Liver (tissue), 8 donors: ENCODE measurements at regions not wholly inside any gene's neighbourhood (a gene's known extent, or its start where the extent isn't known, plus 50 kb on each side); places are given as distances from the start of the nearest gene placed in this dataset.

Source experiments
- DNase-seq: peaks from one replicate; pipeline ENCODE4 v3.0.0-alpha.2; 2017; ENCODE audit warnings: low spot score
- H3K27ac ChIP-seq, 2 donors: one replicate each; pipeline ENCODE4 v1.7.0; 2013; ENCODE audit warnings: inconsistent platforms in 2 of 2, low read length in 2 of 2, control low read depth in 1 of 2, low read depth in 1 of 2, mild to moderate bottlenecking in 1 of 2
- H3K27me3 ChIP-seq, 4 donors: one replicate each; pipeline versions ENCODE4 v1.6.1 to v1.7.0; 2013; ENCODE audit warnings: low read length in 3 of 4, inconsistent platforms in 1 of 4, mild to moderate bottlenecking in 1 of 4, moderate library complexity in 1 of 4; ENCODE audit not compliant: control insufficient read depth in 4 of 4, insufficient read depth in 4 of 4
- H3K36me3 ChIP-seq, 4 donors: one replicate each; pipeline versions ENCODE4 v1.6.1 to v1.7.0; 2013; ENCODE audit warnings: low read length in 3 of 4, mild to moderate bottlenecking in 3 of 4, low read depth in 1 of 4, moderate library complexity in 1 of 4; ENCODE audit not compliant: control insufficient read depth in 4 of 4, insufficient read depth in 3 of 4
- H3K4me1 ChIP-seq, 4 donors: one replicate each; pipeline versions ENCODE4 v1.6.1 to v1.7.0; 2013; ENCODE audit warnings: low read length in 3 of 4, mild to moderate bottlenecking in 3 of 4, moderate library complexity in 1 of 4; ENCODE audit not compliant: control insufficient read depth in 4 of 4, insufficient read depth in 4 of 4
- H3K4me3 ChIP-seq, 3 donors: one replicate each; pipeline versions ENCODE4 v1.6.1 to v1.7.0; 2013; ENCODE audit warnings: low read length in 3 of 3, control low read depth in 1 of 3, low read depth in 1 of 3, mild to moderate bottlenecking in 1 of 3
- H3K9ac ChIP-seq, 2 donors: one replicate each; pipeline ENCODE4 v1.7.0; 2013; ENCODE audit warnings: low read length in 2 of 2, mild to moderate bottlenecking in 2 of 2, moderate library complexity in 2 of 2, control low read depth in 1 of 2, low read depth in 1 of 2
- H3K9me3 ChIP-seq, 4 donors: one replicate each; pipeline versions ENCODE4 v1.6.1 to v1.7.0; 2013; ENCODE audit warnings: low read length in 3 of 4; ENCODE audit not compliant: control insufficient read depth in 4 of 4
- EGR1 ChIP-seq, 2 donors: IDR thresholded peaks; 2 replicates each; pipeline ENCODE4 v1.6.1; 2016 to 2018; ENCODE audit warnings: antibody characterized with exemption in 2 of 2, low read depth in 2 of 2
- FOXA1 ChIP-seq: IDR thresholded peaks from 2 replicates; pipeline ENCODE4 v1.6.1; 2016; ENCODE audit warnings: antibody characterized with exemption
- FOXA2 ChIP-seq: IDR thresholded peaks from 2 replicates; pipeline ENCODE4 v1.6.1; 2016; ENCODE audit warnings: antibody characterized with exemption
- GABPA ChIP-seq, 2 donors: IDR thresholded peaks in 1 of 2; conservative IDR thresholded peaks in 1 of 2; 2 replicates each; pipeline ENCODE4 v1.6.1; 2016; ENCODE audit warnings: antibody characterized with exemption in 2 of 2, mild to moderate bottlenecking in 1 of 2, moderate library complexity in 1 of 2
- HNF4A ChIP-seq, 2 donors: conservative IDR thresholded peaks; 2 replicates each; pipeline ENCODE4 v1.6.1; 2016; ENCODE audit warnings: antibody characterized with exemption in 2 of 2, mild to moderate bottlenecking in 2 of 2
- HNF4G ChIP-seq: IDR thresholded peaks from 2 replicates; pipeline ENCODE4 v1.6.1; 2016; ENCODE audit warnings: antibody characterized with exemption
- JUND ChIP-seq, 2 donors: IDR thresholded peaks; 2 replicates each; pipeline ENCODE4 v1.6.1; 2016; ENCODE audit warnings: antibody characterized with exemption in 2 of 2
- NR2F2 ChIP-seq: IDR thresholded peaks from 2 replicates; pipeline ENCODE4 v1.6.1; 2016; ENCODE audit warnings: antibody characterized with exemption
- RAD21 ChIP-seq, 2 donors: IDR thresholded peaks; 2 replicates each; pipeline ENCODE4 v1.6.1; 2016; ENCODE audit warnings: antibody characterized with exemption in 2 of 2, mild to moderate bottlenecking in 2 of 2
- RXRA ChIP-seq, 2 donors: IDR thresholded peaks; 2 replicates each; pipeline ENCODE4 v1.6.1; 2017 to 2018; ENCODE audit warnings: antibody characterized with exemption in 2 of 2, mild to moderate bottlenecking in 1 of 2
- SP1 ChIP-seq: IDR thresholded peaks from 2 replicates; pipeline ENCODE4 v1.6.1; 2018; ENCODE audit warnings: antibody characterized with exemption, mild to moderate bottlenecking
- TAF1 ChIP-seq: conservative IDR thresholded peaks from 2 replicates; pipeline ENCODE4 v1.6.1; 2016; ENCODE audit warnings: antibody characterized with exemption, mild to moderate bottlenecking
- YY1 ChIP-seq: IDR thresholded peaks from 2 replicates; pipeline ENCODE4 v1.6.1; 2016; ENCODE audit warnings: antibody characterized with exemption, mild to moderate bottlenecking
- WGBS: extraction: QIAGEN DNeasy Blood & Tissue Kit; methylation state at CpG from one replicate; pipeline ENCODE4 v1.1.7; 2013; 5-methylcytosine and 5-hydroxymethylcytosine counted together
- TF ChIP-seq, protein P1 (sequence below): IDR thresholded peaks from 2 replicates; pipeline ENCODE4 v1.6.1; 2016; ENCODE audit warnings: antibody characterized with exemption
- TF ChIP-seq, protein P2 (sequence below): IDR thresholded peaks from 2 replicates; pipeline ENCODE4 v1.6.1; 2016; ENCODE audit warnings: antibody characterized with exemption
- TF ChIP-seq, protein P3 (sequence below): fragments of 150-350 bp; IDR thresholded peaks from 2 replicates; pipeline ENCODE4 v1.5.1; 2017; ENCODE audit warnings: improper control_type of control experiment, low read depth, low read length; ENCODE audit not compliant: missing input control
- TF ChIP-seq, protein P4 (sequence below): IDR thresholded peaks from 2 replicates; pipeline ENCODE4 v1.6.1; 2016; ENCODE audit warnings: antibody characterized with exemption, mild to moderate bottlenecking
- TF ChIP-seq, protein P5 (sequence below): IDR thresholded peaks from 2 replicates; pipeline ENCODE4 v1.6.1; 2016; ENCODE audit warnings: antibody characterized with exemption
- donor health status: healthy.
- donor health status: healthy.
- donor health status: healthy.
- donor health status: healthy.
- donor health status: healthy.

DNA sequence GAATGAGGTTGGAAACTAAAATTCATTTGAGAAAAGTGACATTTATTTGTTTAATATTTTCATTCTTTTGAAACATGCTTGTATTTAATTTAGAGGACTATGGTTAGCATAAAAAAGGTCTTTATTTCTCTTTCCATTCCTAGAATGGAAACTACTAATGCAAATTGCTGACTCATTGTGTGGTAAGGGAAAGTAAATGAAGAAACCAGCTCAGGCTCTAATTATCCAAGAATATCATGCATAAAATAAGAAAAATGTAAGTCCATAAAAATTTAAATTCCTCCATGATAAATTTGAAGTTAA lies 777.0 kb upstream of the SLITRK1 start (continued):
- TF ChIP-seq, protein P1, sequence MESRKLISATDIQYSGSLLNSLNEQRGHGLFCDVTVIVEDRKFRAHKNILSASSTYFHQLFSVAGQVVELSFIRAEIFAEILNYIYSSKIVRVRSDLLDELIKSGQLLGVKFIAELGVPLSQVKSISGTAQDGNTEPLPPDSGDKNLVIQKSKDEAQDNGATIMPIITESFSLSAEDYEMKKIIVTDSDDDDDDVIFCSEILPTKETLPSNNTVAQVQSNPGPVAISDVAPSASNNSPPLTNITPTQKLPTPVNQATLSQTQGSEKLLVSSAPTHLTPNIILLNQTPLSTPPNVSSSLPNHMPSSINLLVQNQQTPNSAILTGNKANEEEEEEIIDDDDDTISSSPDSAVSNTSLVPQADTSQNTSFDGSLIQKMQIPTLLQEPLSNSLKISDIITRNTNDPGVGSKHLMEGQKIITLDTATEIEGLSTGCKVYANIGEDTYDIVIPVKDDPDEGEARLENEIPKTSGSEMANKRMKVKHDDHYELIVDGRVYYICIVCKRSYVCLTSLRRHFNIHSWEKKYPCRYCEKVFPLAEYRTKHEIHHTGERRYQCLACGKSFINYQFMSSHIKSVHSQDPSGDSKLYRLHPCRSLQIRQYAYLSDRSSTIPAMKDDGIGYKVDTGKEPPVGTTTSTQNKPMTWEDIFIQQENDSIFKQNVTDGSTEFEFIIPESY, result no peak
- TF ChIP-seq RAD21 (IDR thresholded peaks at IDR 0.05), result no peak
- TF ChIP-seq, protein P2, sequence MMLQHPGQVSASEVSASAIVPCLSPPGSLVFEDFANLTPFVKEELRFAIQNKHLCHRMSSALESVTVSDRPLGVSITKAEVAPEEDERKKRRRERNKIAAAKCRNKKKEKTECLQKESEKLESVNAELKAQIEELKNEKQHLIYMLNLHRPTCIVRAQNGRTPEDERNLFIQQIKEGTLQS, result no peak
- TF ChIP-seq FOXA1, result no peak
- TF ChIP-seq RXRA (IDR thresholded peaks at IDR 0.05), result no peak

DNA sequence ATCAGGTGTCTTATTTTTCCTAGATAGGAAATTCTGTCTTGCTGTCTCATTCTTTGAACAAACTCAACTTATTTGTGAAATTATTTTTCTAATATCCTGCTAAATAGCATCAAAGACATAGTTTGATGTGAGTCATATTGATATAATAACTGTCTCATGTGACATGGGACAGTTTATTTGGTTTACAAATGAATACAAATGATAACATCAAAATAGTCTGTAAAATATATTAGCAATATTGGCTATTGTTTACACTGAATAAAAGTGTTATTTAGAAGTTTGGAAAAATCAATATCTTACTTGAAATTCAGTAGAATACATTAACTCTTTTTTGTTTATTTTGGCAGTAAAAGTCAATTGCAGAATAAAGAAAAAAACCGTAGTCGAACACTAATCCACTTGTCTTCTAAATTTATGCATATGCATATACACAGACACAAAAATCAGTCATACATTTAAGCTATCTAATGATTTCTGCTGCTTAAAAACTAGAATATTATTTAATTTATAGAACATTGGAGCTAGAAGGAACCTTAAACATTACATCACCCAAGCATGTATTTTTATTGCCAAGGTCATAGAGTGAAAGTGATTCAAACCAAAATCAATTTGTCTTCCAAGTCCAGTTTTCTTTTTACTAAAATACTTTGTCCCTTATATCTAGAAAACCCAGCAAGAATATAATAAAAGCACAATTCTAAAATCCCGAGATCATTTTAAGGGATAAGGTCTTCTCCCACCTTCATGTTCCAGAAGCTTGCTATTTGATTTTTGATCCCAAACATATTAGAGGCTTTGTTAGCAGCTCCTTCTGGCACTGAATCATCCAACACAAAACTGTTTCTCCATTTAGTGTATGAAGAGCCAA lies 776.5 kb upstream of the SLITRK1 start:
- no peak overlapping the region for H3K9ac ChIP-seq
- 52% methylated on average over 3 of the region's 3 CpGs for WGBS
- TF ChIP-seq JUND (IDR thresholded peaks at IDR 0.05) (no peak), HNF4G (no peak), SP1 (no peak), RAD21 (IDR thresholded peaks at IDR 0.05) (no peak), FOXA2 (no peak), EGR1 (IDR thresholded peaks at IDR 0.05; ENCODE audit: low read depth in 2 of 2) (no peak), NR2F2 (no peak), YY1 (no peak), FOXA1 (no peak), RXRA (IDR thresholded peaks at IDR 0.05) (no peak), HNF4A (conservative IDR thresholded peaks at IDR 0.05) (no peak), TAF1 (no peak), GABPA (IDR thresholded peaks at IDR 0.05 in 1 of 2, conservative IDR thresholded peaks at IDR 0.05 in 1 of 2) (no peak)
- TF ChIP-seq, protein P1, result no peak
- TF ChIP-seq, protein P3, sequence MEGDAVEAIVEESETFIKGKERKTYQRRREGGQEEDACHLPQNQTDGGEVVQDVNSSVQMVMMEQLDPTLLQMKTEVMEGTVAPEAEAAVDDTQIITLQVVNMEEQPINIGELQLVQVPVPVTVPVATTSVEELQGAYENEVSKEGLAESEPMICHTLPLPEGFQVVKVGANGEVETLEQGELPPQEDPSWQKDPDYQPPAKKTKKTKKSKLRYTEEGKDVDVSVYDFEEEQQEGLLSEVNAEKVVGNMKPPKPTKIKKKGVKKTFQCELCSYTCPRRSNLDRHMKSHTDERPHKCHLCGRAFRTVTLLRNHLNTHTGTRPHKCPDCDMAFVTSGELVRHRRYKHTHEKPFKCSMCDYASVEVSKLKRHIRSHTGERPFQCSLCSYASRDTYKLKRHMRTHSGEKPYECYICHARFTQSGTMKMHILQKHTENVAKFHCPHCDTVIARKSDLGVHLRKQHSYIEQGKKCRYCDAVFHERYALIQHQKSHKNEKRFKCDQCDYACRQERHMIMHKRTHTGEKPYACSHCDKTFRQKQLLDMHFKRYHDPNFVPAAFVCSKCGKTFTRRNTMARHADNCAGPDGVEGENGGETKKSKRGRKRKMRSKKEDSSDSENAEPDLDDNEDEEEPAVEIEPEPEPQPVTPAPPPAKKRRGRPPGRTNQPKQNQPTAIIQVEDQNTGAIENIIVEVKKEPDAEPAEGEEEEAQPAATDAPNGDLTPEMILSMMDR, result no peak
- TF ChIP-seq, protein P4, sequence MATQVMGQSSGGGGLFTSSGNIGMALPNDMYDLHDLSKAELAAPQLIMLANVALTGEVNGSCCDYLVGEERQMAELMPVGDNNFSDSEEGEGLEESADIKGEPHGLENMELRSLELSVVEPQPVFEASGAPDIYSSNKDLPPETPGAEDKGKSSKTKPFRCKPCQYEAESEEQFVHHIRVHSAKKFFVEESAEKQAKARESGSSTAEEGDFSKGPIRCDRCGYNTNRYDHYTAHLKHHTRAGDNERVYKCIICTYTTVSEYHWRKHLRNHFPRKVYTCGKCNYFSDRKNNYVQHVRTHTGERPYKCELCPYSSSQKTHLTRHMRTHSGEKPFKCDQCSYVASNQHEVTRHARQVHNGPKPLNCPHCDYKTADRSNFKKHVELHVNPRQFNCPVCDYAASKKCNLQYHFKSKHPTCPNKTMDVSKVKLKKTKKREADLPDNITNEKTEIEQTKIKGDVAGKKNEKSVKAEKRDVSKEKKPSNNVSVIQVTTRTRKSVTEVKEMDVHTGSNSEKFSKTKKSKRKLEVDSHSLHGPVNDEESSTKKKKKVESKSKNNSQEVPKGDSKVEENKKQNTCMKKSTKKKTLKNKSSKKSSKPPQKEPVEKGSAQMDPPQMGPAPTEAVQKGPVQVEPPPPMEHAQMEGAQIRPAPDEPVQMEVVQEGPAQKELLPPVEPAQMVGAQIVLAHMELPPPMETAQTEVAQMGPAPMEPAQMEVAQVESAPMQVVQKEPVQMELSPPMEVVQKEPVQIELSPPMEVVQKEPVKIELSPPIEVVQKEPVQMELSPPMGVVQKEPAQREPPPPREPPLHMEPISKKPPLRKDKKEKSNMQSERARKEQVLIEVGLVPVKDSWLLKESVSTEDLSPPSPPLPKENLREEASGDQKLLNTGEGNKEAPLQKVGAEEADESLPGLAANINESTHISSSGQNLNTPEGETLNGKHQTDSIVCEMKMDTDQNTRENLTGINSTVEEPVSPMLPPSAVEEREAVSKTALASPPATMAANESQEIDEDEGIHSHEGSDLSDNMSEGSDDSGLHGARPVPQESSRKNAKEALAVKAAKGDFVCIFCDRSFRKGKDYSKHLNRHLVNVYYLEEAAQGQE, result no peak
- TF ChIP-seq, protein P5, sequence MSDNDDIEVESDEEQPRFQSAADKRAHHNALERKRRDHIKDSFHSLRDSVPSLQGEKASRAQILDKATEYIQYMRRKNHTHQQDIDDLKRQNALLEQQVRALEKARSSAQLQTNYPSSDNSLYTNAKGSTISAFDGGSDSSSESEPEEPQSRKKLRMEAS, result no peak
- TF ChIP-seq, protein P2, result no peak

More for the DNA sequence above, 776.5 kb upstream of the SLITRK1 start:
- H3K4me1 ChIP-seq, result no peaks in the 10 kb centered on the region
- no peaks in the 10 kb centered on the region for H3K9me3 ChIP-seq
- H3K36me3 ChIP-seq, result no peaks in the 10 kb centered on the region
- peaks cover 0 to 2% (median 0%) of the 10 kb centered on the region in 4 donors for H3K27me3 ChIP-seq
- H3K4me3 ChIP-seq, result no peak overlapping the region
- DNase-seq, result no peak
- no peak overlapping the region for H3K27ac ChIP-seq
